Transverse colon (tissue), 4 donors: ENCODE measurements at regions not wholly inside any gene's neighbourhood (a gene's known extent, or its start where the extent isn't known, plus 50 kb on each side); places are given as distances from the start of the nearest gene placed in this dataset.

Experiments
- CTCF ChIP-seq, 5 experiments: fragments of 200-600 bp in 3 of 5; fragments of 450-650 bp in 2 of 5; sonication (generic) in 3 of 5; IDR thresholded peaks; 1 replicate in 2 of 5; 2 replicates in 3 of 5; pipeline ENCODE4 v1.5.1; 2016 to 2017; ENCODE audit warnings: antibody characterized with exemption in 5 of 5, inconsistent platforms in 3 of 5, mild to moderate bottlenecking in 2 of 5, moderate library complexity in 1 of 5
- POLR2A ChIP-seq: fragments of 450-650 bp; IDR thresholded peaks from one replicate; pipeline ENCODE4 v1.6.1; 2016; ENCODE audit warnings: antibody characterized with exemption, mild to moderate bottlenecking, moderate library complexity
- POLR2AphosphoS5 ChIP-seq, 3 donors: sonication (generic); formaldehyde crosslinking; IDR thresholded peaks; one replicate each; pipeline ENCODE4 v1.6.1; 2016; ENCODE audit warnings: antibody characterized with exemption in 3 of 3

GRCh38 chr7:27433581-27433980 is 191.0 kb downstream of the EVX1 start:
- no peak for TF ChIP-seq POLR2AphosphoS5 (IDR thresholded peaks at IDR 0.05)
- no peak for TF ChIP-seq CTCF (IDR thresholded peaks at IDR 0.05)
- no peak for TF ChIP-seq POLR2A
